ENCODE measurements at regions not wholly inside any gene's neighbourhood (a gene's known extent, or its start where the extent isn't known, plus 50 kb on each side); places are given as distances from the start of the nearest gene placed in this dataset.

DNA sequence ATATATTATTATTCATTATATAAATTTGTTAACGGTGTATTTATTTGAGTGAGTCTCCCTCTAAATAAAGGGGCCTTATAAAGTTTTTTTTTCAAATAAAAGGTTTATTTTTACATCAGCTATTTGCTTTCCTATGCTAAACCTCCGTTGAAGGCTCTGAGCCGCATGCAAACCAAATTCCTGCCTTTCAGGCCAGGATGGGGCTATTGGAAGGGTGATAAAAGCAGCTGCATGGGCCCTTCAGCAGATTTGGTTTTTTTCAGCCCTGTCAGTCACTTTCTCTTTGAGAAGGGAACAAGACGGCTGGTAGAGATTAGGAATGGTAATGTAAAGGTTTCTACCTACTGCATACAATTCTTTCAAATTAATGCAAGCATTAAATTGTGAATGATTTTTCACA, 244.2 kb downstream of the WNT5A start:
- H3K36me3 ChIP-seq = no peaks in the 10 kb centered on the region
- TF ChIP-seq, protein P1, sequence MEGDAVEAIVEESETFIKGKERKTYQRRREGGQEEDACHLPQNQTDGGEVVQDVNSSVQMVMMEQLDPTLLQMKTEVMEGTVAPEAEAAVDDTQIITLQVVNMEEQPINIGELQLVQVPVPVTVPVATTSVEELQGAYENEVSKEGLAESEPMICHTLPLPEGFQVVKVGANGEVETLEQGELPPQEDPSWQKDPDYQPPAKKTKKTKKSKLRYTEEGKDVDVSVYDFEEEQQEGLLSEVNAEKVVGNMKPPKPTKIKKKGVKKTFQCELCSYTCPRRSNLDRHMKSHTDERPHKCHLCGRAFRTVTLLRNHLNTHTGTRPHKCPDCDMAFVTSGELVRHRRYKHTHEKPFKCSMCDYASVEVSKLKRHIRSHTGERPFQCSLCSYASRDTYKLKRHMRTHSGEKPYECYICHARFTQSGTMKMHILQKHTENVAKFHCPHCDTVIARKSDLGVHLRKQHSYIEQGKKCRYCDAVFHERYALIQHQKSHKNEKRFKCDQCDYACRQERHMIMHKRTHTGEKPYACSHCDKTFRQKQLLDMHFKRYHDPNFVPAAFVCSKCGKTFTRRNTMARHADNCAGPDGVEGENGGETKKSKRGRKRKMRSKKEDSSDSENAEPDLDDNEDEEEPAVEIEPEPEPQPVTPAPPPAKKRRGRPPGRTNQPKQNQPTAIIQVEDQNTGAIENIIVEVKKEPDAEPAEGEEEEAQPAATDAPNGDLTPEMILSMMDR (IDR thresholded peaks at IDR 0.05) = no peak
- no peaks in the 10 kb centered on the region for H3K9me3 ChIP-seq
- ATAC-seq (ENCODE audit: insufficient number of reproducible peaks, low FRiP score, low read depth) (no peak), DNase-seq (ENCODE audit: low spot score) (no peak)
- H3K27ac ChIP-seq = no peak overlapping the region
- H3K4me3 ChIP-seq = no peak overlapping the region
- no peaks in the 10 kb centered on the region for H3K27me3 ChIP-seq (replicated peaks; ENCODE audit: insufficient read depth)
- no peaks in the 10 kb centered on the region for H3K4me1 ChIP-seq (ENCODE audit: control insufficient read depth in 1 of 2, low read depth in 2 of 2)

DNA sequence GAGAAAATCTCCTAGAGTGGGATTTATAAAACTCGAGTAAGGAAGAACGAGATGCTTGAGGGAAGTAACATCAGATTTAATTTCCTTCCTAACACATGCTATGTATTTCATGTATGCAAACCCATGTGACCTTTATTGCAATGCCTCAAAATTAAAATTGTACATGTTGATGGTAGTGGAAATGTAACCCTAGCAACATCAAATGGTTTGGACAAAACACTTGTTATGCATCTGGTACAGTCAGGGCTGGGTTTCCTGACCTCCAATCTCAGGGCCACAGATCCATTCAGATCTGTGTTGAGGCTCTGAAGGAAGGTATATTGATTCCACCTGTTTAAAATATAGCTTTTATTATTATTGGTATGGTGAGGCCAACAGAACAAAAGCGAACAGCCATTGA, 246.0 kb downstream of the WNT5A start:
- H3K27ac ChIP-seq = no peak overlapping the region
- DNase-seq (ENCODE audit: low spot score) (no peak), ATAC-seq (ENCODE audit: insufficient number of reproducible peaks, low FRiP score, low read depth) (no peak)
- no peaks in the 10 kb centered on the region for H3K36me3 ChIP-seq
- TF ChIP-seq, protein P1 (IDR thresholded peaks at IDR 0.05) = no peak
- no peaks in the 10 kb centered on the region for H3K27me3 ChIP-seq (replicated peaks; ENCODE audit: insufficient read depth)
- H3K9me3 ChIP-seq = no peaks in the 10 kb centered on the region
- no peaks in the 10 kb centered on the region for H3K4me1 ChIP-seq (ENCODE audit: control insufficient read depth in 1 of 2, low read depth in 2 of 2)
- no peak overlapping the region for H3K4me3 ChIP-seq

DNA sequence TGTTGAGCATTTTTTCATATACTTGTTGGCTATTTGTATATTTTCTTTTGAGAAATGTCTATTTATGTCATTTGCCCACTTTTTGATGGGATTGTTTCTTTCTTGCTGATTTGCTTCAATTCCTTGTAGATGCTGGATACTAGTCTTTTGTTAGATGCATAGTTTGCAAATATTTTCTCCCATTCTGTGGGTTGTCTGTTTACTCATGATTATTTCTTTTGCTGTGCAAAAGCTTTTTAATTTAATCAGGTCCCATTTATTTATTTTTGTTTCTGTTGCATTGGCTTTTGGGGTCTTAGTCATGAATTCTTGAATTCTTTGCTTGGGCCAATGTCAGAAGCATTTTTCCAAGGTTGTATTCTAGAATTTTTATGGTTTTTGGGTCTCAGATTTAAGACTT, 251.7 kb downstream of the WNT5A start:
- Histone ChIP-seq H3K4me1 (ENCODE audit: control insufficient read depth in 1 of 2, low read depth in 2 of 2) (no peaks in the 10 kb centered on the region), H3K27me3 (replicated peaks; ENCODE audit: insufficient read depth) (no peaks in the 10 kb centered on the region), H3K4me3 (no peak overlapping the region), H3K27ac (no peak overlapping the region), H3K36me3 (no peaks in the 10 kb centered on the region), H3K9me3 (no peaks in the 10 kb centered on the region)
- no peak for DNase-seq (ENCODE audit: low spot score)
- ATAC-seq (ENCODE audit: insufficient number of reproducible peaks, low FRiP score, low read depth) = no peak
- TF ChIP-seq, protein P1 (IDR thresholded peaks at IDR 0.05) = no peak

DNA sequence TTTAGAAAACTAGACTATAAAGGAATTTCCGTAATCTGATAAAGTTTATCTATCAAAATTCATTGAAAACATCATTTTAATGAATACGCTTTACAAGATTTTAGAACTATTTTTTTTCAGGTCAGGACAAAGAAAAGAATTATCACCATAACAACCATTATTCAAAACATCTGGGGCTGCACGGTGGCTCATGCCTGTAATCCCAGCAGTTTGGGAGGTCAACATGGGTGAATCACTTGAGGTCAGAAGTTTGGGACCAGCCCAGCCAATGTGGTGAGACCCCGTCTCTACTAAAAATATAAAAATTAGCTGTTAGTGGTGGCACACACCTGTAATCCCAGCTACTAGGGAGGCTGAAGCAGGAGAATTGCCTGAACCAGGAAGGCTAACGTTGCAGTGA, 260.4 kb downstream of the WNT5A start:
- no peak overlapping the region for H3K27ac ChIP-seq
- no peaks in the 10 kb centered on the region for H3K27me3 ChIP-seq (replicated peaks; ENCODE audit: insufficient read depth)
- H3K9me3 ChIP-seq = no peaks in the 10 kb centered on the region
- no peak overlapping the region for H3K4me3 ChIP-seq
- H3K4me1 ChIP-seq (ENCODE audit: control insufficient read depth in 1 of 2, low read depth in 2 of 2) = no peaks in the 10 kb centered on the region
- TF ChIP-seq, protein P1 (IDR thresholded peaks at IDR 0.05) = no peak
- no peaks in the 10 kb centered on the region for H3K36me3 ChIP-seq
- DNase-seq (ENCODE audit: low spot score) = no peak
- ATAC-seq (ENCODE audit: insufficient number of reproducible peaks, low FRiP score, low read depth) = no peak

DNA sequence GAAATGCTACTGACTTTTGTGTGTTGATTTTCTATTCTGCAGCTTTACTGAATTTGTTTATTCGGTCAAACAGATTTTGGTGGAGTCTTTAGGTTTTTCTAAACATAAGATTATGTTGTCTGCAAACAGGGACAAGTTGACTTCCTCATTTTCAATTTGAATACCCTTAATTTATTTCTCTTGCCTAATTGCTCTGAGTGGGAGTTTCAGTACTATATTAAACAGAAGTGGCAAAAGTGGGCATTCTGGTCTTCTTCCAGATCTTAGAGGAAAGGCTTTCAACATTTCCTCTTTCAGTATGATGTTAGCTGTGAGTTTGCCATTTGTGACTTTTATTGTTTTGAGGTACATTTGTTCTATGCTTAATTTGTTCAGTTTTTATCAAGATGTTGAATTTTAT, 268.5 kb downstream of the WNT5A start:
- ATAC-seq (ENCODE audit: insufficient number of reproducible peaks, low FRiP score, low read depth) (no peak), DNase-seq (ENCODE audit: low spot score) (no peak)
- Histone ChIP-seq H3K36me3 (no peaks in the 10 kb centered on the region), H3K4me1 (ENCODE audit: control insufficient read depth in 1 of 2, low read depth in 2 of 2) (no peaks in the 10 kb centered on the region), H3K9me3 (peaks cover 4% of the 10 kb centered on the region), H3K27ac (no peak overlapping the region), H3K27me3 (replicated peaks; ENCODE audit: insufficient read depth) (no peaks in the 10 kb centered on the region), H3K4me3 (no peak overlapping the region)
- TF ChIP-seq, protein P1 (IDR thresholded peaks at IDR 0.05) = no peak

Measured in thoracic aorta (tissue), 2 donors.